HCT116 (cell line): ENCODE measurements at regions not wholly inside any gene's neighbourhood (a gene's known extent, or its start where the extent isn't known, plus 50 kb on each side); places are given as distances from the start of the nearest gene placed in this dataset.

ENCODE experiments used
- ATAC-seq: fragments of 200-7000 bp; cut with Tn5 transposase; 2 replicates; pipeline ENCODE4 v1.9.1; 2020; ENCODE audit warnings: mild to moderate bottlenecking, moderate library complexity
- BruUV-seq: library from RNA; stranded (reverse); fragments of 400-500 nt; replicated peaks from 2 replicates; lab custom pipeline; 2021; lab: Mats Ljungman, UMichigan
- CTCF ChIA-PET: fragments of 300-600 bp; sonication (Branson Sonifier 250); formaldehyde crosslinking; loops from one replicate; lab custom pipeline; 2021; ENCODE audit warnings: antibody characterized with exemption; lab: Charles Lee
- POLR2A ChIA-PET: fragments of 300-600, 350-600 bp; sonication (Branson Sonifier 250); formaldehyde crosslinking; loops from one replicate; lab custom pipeline; 2021; ENCODE audit warnings: antibody characterized with exemption; lab: Charles Lee
- RAD21 ChIA-PET, 2 experiments: fragments of 300-600 bp; sonication (Branson Sonifier 250); formaldehyde crosslinking; loops; one replicate each; lab custom pipeline; 2023; ENCODE audit warnings: low total read pairs in 2 of 2; ENCODE audit not compliant: uncharacterized antibody in 2 of 2, unreplicated experiment in 2 of 2, low non-redundant PET in 1 of 2; lab: Charles Lee
- DNase-seq: peaks from one replicate; pipeline ENCODE4 v3.0.0-alpha.2; 2010; ENCODE audit warnings: low read depth, low spot score
- H2AFZ ChIP-seq: fragments of 200-600 bp; shearing (Covaris generic), sonication (generic); 2 replicates; pipeline ENCODE4 v1.6.1; 2017; ENCODE audit warnings: low read depth, mixed run types, mixed read lengths, antibody characterized with exemption, low read length; ENCODE audit not compliant: poor library complexity, severe bottlenecking
- H3K27ac ChIP-seq: 2 replicates; pipeline ENCODE4 v1.5.1; 2012; ENCODE audit warnings: low read depth, low read length
- H3K27me3 ChIP-seq: fragments of 200-600 bp; sonication (generic); 2 replicates; pipeline ENCODE4 v1.6.1; 2016; ENCODE audit warnings: mixed run types, low read length, mixed read lengths; ENCODE audit not compliant: insufficient read depth
- H3K36me3 ChIP-seq, 2 experiments: fragments of 200-500 bp in 1 of 2; fragments of 200-600 bp in 1 of 2; sonication (Bioruptor generic) in 1 of 2; sonication (generic) in 1 of 2; 2 replicates each; pipeline versions ENCODE4 v1.5.1 to v1.6.1; 2014 to 2016; ENCODE audit warnings: low read length in 2 of 2, inconsistent platforms in 1 of 2, mixed read lengths in 1 of 2, mixed run types in 1 of 2; ENCODE audit not compliant: insufficient read depth in 2 of 2, control insufficient read depth in 1 of 2
- H3K4me1 ChIP-seq, 2 experiments: fragments of 200-600 bp in 1 of 2; sonication (generic) in 1 of 2; 2 replicates each; pipeline versions ENCODE4 v1.5.1 to v1.6.1; 2012 to 2017; ENCODE audit warnings: low read length in 2 of 2, inconsistent platforms in 1 of 2, mild to moderate bottlenecking in 1 of 2, mixed read lengths in 1 of 2, mixed run types in 1 of 2, moderate library complexity in 1 of 2; ENCODE audit not compliant: insufficient read depth in 2 of 2, control insufficient read depth in 1 of 2
- H3K4me2 ChIP-seq: fragments of 200-600 bp; sonication (generic); 2 replicates; pipeline ENCODE4 v1.6.1; 2017; ENCODE audit warnings: mixed run types, low read length, mixed read lengths
- H3K4me3 ChIP-seq, 2 experiments: fragments of 200-600 bp in 1 of 2; sonication (generic) in 1 of 2; replicated peaks in 1 of 2; 2 replicates each; pipeline ENCODE4 v1.5.1; 2011 to 2016; ENCODE audit warnings: low read length in 2 of 2, control low read depth in 1 of 2, low read depth in 1 of 2, mild to moderate bottlenecking in 1 of 2, mixed read lengths in 1 of 2, mixed run types in 1 of 2
- H3K79me2 ChIP-seq: fragments of 200-600 bp; sonication (generic); 2 replicates; pipeline ENCODE4 v1.6.1; 2017; ENCODE audit warnings: mild to moderate bottlenecking, mixed run types, low read length, moderate library complexity, mixed read lengths; ENCODE audit not compliant: insufficient read depth
- H3K9ac ChIP-seq: fragments of 200-600 bp; sonication (generic); 2 replicates; pipeline ENCODE4 v1.6.1; 2016; ENCODE audit warnings: low read length, mixed read lengths
- H3K9me2 ChIP-seq: fragments of 200-600 bp; sonication (generic), shearing (Covaris generic); 2 replicates; pipeline ENCODE4 v1.6.1; 2017; ENCODE audit warnings: mixed run types, mild to moderate bottlenecking, moderate library complexity; ENCODE audit not compliant: insufficient read depth
- H3K9me3 ChIP-seq, 2 experiments: fragments of 200-500 bp in 1 of 2; fragments of 200-600 bp in 1 of 2; sonication (Bioruptor generic) in 1 of 2; sonication (generic) in 1 of 2; 2 replicates each; pipeline ENCODE4 v1.6.1; 2014 to 2017; ENCODE audit warnings: low read length in 2 of 2, mixed read lengths in 2 of 2, inconsistent platforms in 1 of 2, low read depth in 1 of 2, mild to moderate bottlenecking in 1 of 2, mixed run types in 1 of 2, moderate library complexity in 1 of 2; ENCODE audit not compliant: control insufficient read depth in 1 of 2, insufficient read depth in 1 of 2
- H4K20me1 ChIP-seq: fragments of 200-600 bp; sonication (generic), shearing (Covaris generic); 2 replicates; pipeline ENCODE4 v1.6.1; 2017; ENCODE audit warnings: mixed run types, mild to moderate bottlenecking, moderate library complexity; ENCODE audit not compliant: insufficient read depth
- ATF3 ChIP-seq: IDR thresholded peaks from 2 replicates; pipeline ENCODE4 v1.6.1; 2012
- CBX3 ChIP-seq: IDR thresholded peaks from 2 replicates; pipeline ENCODE4 v1.6.1; 2012; ENCODE audit warnings: low read depth
- CEBPB ChIP-seq: IDR thresholded peaks from 2 replicates; pipeline ENCODE4 v1.6.1; 2012; ENCODE audit warnings: low read depth
- CTCF ChIP-seq, 3 experiments: fragments of 200-600 bp in 1 of 3; sonication (generic) in 1 of 3; IDR thresholded peaks in 2 of 3; conservative IDR thresholded peaks in 1 of 3; 2 replicates each; pipeline ENCODE4 v1.5.1; 2012 to 2017; ENCODE audit warnings: low read depth in 2 of 3, low read length in 2 of 3, antibody characterized with exemption in 1 of 3, borderline replicate concordance in 1 of 3, control low read depth in 1 of 3, mild to moderate bottlenecking in 1 of 3, mixed read lengths in 1 of 3, mixed run types in 1 of 3, moderate library complexity in 1 of 3; ENCODE audit not compliant: insufficient read depth in 1 of 3
- EGR1 ChIP-seq: IDR thresholded peaks from 2 replicates; pipeline ENCODE4 v1.6.1; 2012; ENCODE audit warnings: low read depth
- ELF1 ChIP-seq: IDR thresholded peaks from 2 replicates; pipeline ENCODE4 v1.6.1; 2012; ENCODE audit warnings: low read depth, borderline replicate concordance
- EZH2 ChIP-seq: fragments of 200-600 bp; sonication (generic); IDR thresholded peaks from 2 replicates; pipeline ENCODE4 v1.6.1; 2017; ENCODE audit warnings: antibody characterized with exemption, mixed run types
- EZH2phosphoT487 ChIP-seq: fragments of 200-600 bp; IDR thresholded peaks from 2 replicates; pipeline ENCODE4 v1.6.1; 2018; ENCODE audit warnings: antibody characterized with exemption, borderline replicate concordance
- JUND ChIP-seq: IDR thresholded peaks from 2 replicates; pipeline ENCODE4 v1.6.1; 2012
- MAX ChIP-seq: IDR thresholded peaks from 2 replicates; pipeline ENCODE4 v1.6.1; 2012
- RAD21 ChIP-seq: IDR thresholded peaks from 2 replicates; pipeline ENCODE4 v1.6.1; 2012; ENCODE audit warnings: low read depth, mild to moderate bottlenecking
- REST ChIP-seq: IDR thresholded peaks from 2 replicates; pipeline ENCODE4 v1.6.1; 2012; ENCODE audit warnings: low read depth
- SIN3A ChIP-seq: IDR thresholded peaks from 2 replicates; pipeline ENCODE4 v1.6.1; 2012; ENCODE audit warnings: low read depth
- SP1 ChIP-seq: IDR thresholded peaks from 2 replicates; pipeline ENCODE4 v1.6.1; 2012; ENCODE audit warnings: low read depth
- SRF ChIP-seq: IDR thresholded peaks from 2 replicates; pipeline ENCODE4 v1.6.1; 2012; ENCODE audit warnings: low read depth
- TCF7L2 ChIP-seq: IDR thresholded peaks from 2 replicates; pipeline ENCODE4 v1.7.0; 2011; ENCODE audit warnings: borderline replicate concordance, inconsistent platforms; ENCODE audit not compliant: insufficient read depth, insufficient read length; ENCODE audit errors: extremely low read depth
- YY1 ChIP-seq: IDR thresholded peaks from 2 replicates; pipeline ENCODE4 v1.6.1; 2011; ENCODE audit warnings: low read length, low read depth, moderate library complexity, mild to moderate bottlenecking; ENCODE audit not compliant: insufficient replicate concordance; ENCODE audit errors: extremely low read depth
- ZBTB33 ChIP-seq: IDR thresholded peaks from 2 replicates; pipeline ENCODE4 v1.6.1; 2011; ENCODE audit warnings: mild to moderate bottlenecking, low read length, moderate library complexity; ENCODE audit not compliant: insufficient replicate concordance; ENCODE audit errors: extremely low read depth
- ZFX ChIP-seq: fragments of 450-650 bp; IDR thresholded peaks from 2 replicates; pipeline ENCODE4 v1.6.1; 2017
- intact Hi-C: fragments of 100-400 bp; cut with micrococcal nuclease; formaldehyde crosslinking; loops from 2 replicates; pipeline ENCODE4 v1.10.0; 2022

- Histone ChIP-seq H3K27ac (no peak overlapping the region), H3K36me3 (no peaks in the 10 kb centered on the region), H3K27me3 (no peaks in the 10 kb centered on the region), H3K79me2 (no peaks in the 10 kb centered on the region), H3K9ac (no peak overlapping the region), H3K4me1 (no peaks in the 10 kb centered on the region), H3K9me3 (no peaks in the 10 kb centered on the region), H3K4me2 (no peak overlapping the region), H4K20me1 (no peaks in the 10 kb centered on the region), H3K4me3 (no peak overlapping the region), H2AFZ (no peak overlapping the region), H3K9me2 (no peaks in the 10 kb centered on the region)
- intact Hi-C loops = no loop called here
- ChIA-PET POLR2A (no interaction called here), RAD21 (no interaction called here), CTCF (no interaction called here)
- TF ChIP-seq SIN3A (no peak), CTCF (IDR thresholded peaks at IDR 0.05 in 2 of 3, conservative IDR thresholded peaks at IDR 0.05 in 1 of 3; ENCODE audit: borderline replicate concordance in 1 of 3, insufficient read depth in 1 of 3, low read depth in 2 of 3, low read length in 2 of 3) (no peak), CEBPB (no peak), TCF7L2 (no peak), SRF (no peak), ZFX (no peak), SP1 (no peak), RAD21 (no peak), YY1 (no peak), ELF1 (no peak), JUND (no peak), CBX3 (no peak), MAX (no peak), REST (no peak), EZH2 (no peak), EGR1 (no peak), EZH2phosphoT487 (no peak), ATF3 (no peak), ZBTB33 (no peak)
- no TSS peak for BruUV-seq
- ATAC-seq = no peak
- no peak for DNase-seq
Observed at GRCh38 chr5:147961208-147961749, 54.9 kb upstream of the C5orf46 start.
